ENCODE measurements at regions not wholly inside any gene's neighbourhood (a gene's known extent, or its start where the extent isn't known, plus 50 kb on each side); places are given as distances from the start of the nearest gene placed in this dataset.

DNA sequence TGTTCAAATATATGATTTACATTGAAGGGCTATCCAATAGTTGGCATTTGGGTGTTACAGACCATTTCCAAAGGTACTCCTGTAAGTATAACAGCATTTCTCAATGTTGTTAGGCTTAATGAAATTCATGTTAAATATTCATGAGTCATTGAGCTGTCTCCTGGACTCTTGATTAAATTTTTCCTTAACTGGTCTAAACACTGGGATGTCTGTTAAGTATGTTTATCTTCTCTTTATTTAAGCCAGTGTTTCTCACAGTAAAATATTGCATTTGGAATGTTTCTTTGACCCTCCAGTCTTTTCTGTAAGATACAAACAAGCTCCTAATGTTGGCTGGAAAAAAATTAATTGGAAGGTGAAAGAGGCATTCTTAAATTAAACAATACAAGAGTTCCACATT, 402.5 kb upstream of the HTR2A start:
- TF ChIP-seq, protein P1, sequence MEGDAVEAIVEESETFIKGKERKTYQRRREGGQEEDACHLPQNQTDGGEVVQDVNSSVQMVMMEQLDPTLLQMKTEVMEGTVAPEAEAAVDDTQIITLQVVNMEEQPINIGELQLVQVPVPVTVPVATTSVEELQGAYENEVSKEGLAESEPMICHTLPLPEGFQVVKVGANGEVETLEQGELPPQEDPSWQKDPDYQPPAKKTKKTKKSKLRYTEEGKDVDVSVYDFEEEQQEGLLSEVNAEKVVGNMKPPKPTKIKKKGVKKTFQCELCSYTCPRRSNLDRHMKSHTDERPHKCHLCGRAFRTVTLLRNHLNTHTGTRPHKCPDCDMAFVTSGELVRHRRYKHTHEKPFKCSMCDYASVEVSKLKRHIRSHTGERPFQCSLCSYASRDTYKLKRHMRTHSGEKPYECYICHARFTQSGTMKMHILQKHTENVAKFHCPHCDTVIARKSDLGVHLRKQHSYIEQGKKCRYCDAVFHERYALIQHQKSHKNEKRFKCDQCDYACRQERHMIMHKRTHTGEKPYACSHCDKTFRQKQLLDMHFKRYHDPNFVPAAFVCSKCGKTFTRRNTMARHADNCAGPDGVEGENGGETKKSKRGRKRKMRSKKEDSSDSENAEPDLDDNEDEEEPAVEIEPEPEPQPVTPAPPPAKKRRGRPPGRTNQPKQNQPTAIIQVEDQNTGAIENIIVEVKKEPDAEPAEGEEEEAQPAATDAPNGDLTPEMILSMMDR (conservative IDR thresholded peaks at IDR 0.05) = no peak
- TF ChIP-seq EZH2 (IDR thresholded peaks at IDR 0.05; ENCODE audit: low read depth) = no peak

Measured in PC-9 (cell line).